ENCODE measurements at regions not wholly inside any gene's neighbourhood (a gene's known extent, or its start where the extent isn't known, plus 50 kb on each side); places are given as distances from the start of the nearest gene placed in this dataset.

GRCh38 chr4:81776794-81777193 is 305.1 kb upstream of the RASGEF1B start:
- DNase-seq (ENCODE audit: low read depth) = no peak

DNA sequence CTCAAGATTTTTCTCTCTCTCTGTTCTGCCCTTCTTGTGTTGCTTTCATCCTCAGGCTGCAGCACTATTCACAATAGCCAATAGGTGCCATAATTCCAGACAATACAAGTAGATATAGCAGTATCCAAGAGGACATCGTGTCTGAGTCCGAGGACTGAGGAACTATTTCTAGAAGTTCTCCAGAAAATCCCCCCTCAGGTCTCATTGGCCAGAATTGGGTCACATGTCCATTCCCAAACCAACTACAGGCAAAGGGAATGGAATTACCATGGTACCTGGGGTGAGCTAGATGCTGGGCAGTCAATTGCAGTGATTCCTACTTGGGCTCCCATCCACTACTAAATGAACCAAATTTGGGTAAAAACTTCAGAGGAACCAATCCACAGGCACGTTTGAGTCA is 301.9 kb upstream of the RASGEF1B start:
- DNase-seq (ENCODE audit: low read depth) = no peak

GRCh38 chr4:81771721-81772120 is 300.0 kb upstream of the RASGEF1B start:
- DNase-seq (ENCODE audit: low read depth) = no peak

- DNase-seq (ENCODE audit: low read depth) = no peak
These were observed 297.5 kb upstream of the RASGEF1B start for GRCh38 chr4:81769244-81769643.

DNA sequence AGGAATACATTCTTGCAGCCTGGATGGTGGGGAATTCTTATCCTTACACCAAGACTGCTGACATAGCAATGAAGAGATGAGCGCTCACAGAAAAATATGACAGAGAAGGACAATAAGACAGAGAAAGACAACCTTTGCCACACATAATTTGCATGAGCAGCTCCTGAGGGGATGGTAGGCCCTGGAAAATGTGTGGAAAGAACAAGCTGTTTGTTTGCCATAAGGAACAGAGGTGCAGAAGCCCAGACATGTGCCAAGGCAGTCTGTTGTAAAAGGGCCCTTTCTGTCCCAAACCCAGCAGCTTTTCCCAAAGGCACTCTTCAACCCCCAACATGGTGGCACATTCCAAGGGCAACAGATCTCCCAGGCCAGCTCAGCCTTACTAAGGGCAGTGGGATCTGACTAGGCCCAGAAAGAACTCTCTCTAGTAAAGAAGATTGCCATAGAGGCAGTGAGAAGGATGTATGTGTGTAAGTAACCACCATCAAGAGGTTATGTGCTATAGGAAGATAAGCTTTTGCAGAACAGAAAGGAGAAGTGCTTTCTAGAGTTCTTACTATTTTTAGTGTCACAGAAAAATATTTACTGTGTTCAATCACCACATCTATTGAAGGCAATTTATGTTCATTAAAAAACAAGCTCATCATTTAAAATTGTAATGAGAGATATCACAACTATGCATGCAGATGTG is 287.0 kb upstream of the RASGEF1B start:
- DNase-seq (ENCODE audit: low read depth) = no peak

GRCh38 chr4:81757691-81758090 is 286.0 kb upstream of the RASGEF1B start:
- DNase-seq (ENCODE audit: low read depth) = no peak

- DNase-seq (ENCODE audit: low read depth) = no peak
These were observed 285.3 kb upstream of the RASGEF1B start for GRCh38 chr4:81756973-81757372.

DNA sequence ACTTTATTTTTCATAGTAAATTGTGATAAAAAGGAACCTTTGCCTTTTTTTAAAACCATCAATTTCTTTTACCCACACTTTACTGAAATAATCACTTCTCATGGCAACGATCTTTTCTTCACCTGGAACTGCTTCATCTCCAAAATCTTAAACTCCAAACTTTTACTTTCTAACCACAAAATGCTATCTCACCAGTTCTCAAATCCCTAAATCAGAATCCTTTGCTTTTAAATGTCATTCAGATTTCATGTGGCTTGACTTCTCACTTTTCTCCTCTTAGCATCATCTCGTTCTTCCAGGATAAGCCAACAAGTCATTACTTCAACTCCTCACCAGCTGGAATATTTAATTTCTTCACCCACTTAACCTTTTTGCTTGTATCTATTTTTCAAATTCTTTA is 284.3 kb upstream of the RASGEF1B start:
- no peak for DNase-seq (ENCODE audit: low read depth)

DNA sequence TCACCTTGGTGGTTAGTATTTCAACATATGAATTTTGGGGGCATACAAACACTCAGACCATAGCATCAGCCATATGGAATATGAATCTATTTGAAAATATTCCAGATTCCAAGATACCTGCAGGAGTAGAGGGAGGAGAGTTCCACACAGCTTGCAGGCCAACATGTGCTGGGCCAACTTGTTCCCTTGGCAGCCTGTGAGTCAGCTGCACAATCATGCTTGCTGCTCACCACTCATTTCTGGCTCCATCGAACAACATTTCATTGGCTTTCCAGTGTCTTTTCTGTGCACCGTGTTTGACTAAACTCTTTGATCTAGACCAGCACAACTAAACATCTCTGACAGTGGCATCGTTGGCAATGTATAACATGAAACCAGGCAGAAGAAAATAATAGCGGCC is 282.5 kb upstream of the RASGEF1B start:
- DNase-seq (ENCODE audit: low read depth) = no peak

DNA sequence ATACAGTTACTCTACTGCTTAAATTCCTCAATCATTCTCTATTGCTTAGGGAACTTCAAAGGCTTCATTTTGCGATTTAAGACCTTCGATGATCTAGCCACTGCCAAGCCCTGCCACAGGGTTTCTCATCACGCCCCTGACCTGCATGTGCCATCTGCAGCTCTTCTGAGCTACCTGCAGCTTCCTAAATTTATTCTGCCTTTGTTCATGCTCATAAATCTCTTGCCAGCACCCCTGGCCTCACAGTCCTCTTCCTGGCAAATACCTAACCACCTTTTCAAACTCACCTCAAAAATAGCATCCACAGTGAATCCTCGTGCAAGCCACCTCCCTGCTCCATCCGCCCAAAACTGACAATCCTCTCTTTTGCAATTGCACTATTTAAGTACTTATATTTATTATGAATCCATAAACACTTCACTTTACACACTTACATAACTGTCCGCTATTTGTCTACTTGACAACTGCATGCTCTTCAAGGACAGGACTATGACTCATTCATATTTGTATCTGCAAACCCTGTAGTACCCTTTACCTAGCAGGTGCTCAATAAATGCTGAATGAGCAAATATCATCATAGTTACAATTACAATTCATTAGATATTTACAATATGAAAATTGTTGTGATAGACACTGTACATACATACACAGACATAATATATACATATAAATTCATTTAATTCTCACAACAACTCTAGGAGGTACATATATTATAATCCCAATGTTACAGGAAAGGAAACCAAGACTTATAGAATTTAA is 280.0 kb upstream of the RASGEF1B start:
- DNase-seq (ENCODE audit: low read depth) = no peak

- no peak for DNase-seq (ENCODE audit: low read depth)
These were observed 275.7 kb upstream of the RASGEF1B start for GRCh38 chr4:81747242-81747930.

DNA sequence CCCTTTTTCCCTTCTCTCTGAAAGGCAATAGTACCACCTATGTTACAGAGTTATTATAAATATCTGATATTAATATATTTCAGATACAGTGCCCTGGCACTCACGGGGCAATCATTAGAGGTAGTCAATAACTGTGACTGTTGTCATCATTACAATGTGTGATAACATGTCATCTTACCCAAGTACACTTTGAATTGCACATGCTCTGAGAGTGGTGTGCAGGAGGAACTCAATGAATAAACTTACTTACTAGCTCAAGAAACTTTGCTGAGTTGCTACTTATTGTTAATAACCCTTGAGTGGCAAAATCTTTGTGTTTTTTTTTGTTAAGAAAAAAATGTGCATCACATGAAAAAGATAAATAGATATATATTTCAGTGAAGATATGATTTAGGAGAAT is 275.1 kb upstream of the RASGEF1B start:
- DNase-seq (ENCODE audit: low read depth) = no peak

- DNase-seq (ENCODE audit: low read depth) = no peak
These were observed 274.4 kb upstream of the RASGEF1B start for GRCh38 chr4:81746071-81746470.

DNA sequence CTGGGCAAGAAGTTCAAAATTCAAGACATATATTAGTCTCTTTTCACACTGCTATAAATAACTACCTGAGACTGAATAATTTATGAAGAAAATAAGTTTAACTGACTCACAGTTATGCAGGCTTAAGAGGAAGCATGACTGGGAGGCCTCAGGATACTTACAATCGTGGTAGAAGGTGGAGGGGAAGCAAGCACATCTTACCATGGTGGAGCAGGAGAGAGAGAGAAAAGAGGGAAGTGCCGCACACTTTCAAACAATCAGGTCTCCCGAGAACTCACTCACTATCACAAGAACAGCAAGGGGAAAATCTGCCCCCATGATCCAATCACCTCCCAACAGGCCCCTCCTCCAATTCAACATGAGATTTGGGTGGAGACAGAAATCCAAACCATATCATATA is 273.3 kb upstream of the RASGEF1B start:
- DNase-seq (ENCODE audit: low read depth) = no peak

GRCh38 chr4:81743731-81744435 is 272.2 kb upstream of the RASGEF1B start:
- DNase-seq (ENCODE audit: low read depth) = no peak

DNA sequence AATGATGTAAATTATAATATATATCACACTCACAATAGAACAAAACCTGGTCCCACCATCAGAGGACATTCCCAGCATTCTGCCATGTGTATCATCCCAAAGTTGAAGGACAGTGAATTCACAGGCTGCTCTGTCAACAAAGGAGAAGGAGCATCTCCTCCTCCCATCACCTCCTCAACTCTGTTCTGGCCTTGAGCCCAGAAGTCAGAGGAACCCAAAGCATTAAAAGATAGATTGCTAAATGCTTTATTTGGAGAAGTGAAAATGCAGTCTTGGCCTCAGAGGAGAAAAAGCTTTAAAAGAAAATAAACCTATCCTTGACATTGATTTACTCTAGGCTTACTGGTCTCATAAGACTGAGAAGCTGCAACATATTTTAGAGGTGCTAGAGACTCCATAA is 268.8 kb upstream of the RASGEF1B start:
- DNase-seq (ENCODE audit: low read depth) = no peak

DNA sequence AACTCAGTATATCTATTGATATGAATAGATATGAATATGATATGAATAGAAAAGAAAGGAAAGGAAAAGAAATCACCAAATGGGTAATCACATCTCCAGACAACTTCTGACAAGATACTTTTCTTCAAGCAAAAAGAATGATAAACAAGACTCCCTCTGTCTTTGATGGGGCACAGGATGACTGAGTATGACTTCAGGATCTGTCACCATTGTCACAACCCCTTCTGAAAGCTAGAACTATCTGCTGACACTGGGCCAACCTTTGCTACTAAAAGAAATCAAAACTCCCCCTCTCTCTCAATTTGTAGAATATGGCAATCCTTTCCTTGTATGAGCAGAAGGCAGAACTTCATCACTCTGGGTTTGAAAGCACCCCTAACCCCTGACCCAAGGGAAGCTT is 267.2 kb upstream of the RASGEF1B start:
- DNase-seq (ENCODE audit: low read depth) = no peak

GRCh38 chr4:81737865-81738559 is 266.3 kb upstream of the RASGEF1B start:
- DNase-seq (ENCODE audit: low read depth) = no peak

- DNase-seq (ENCODE audit: low read depth) = no peak
These were observed 264.6 kb upstream of the RASGEF1B start for GRCh38 chr4:81736324-81736723.

DNA sequence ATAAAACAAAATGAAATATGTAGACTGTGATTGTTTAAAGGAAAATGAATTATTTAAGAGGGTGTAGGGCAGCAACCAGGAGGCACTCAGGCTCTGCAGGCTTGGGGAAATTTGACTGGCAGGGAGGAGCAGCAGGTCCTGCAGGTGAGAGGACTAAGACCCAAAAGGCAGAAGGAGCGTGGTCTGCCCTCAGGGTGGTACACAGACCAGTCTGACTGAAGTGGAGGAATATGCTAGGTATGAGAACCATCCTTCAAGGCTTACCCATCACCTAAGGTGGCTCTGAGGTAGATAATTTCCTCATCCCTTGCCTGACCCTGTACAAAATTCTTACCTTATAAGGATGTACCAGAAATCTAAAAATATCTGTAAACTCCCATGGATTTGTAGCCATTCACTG is 261.3 kb upstream of the RASGEF1B start:
- no peak for DNase-seq (ENCODE audit: low read depth)

DNA sequence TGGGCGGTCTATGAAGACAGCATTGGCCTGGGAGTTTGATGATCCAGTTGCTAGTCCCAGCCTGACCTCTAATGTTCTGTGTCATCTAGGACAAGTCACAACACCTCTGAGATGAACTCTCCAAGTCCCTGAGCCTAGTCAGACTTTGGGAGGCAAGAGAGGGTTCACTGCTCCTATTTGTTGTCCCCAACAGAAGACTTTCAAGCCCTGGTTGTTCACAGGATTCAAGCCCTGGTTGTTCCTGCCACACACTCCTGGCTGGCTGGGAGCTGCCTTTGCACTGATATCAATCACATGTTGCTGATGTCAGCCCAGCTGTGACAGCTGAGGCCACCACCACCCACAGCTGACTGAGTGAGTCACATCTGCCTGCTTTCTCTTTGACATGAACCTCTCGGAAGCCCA is 253.2 kb upstream of the RASGEF1B start:
- no peak for DNase-seq (ENCODE audit: low read depth)

All from LHCN-M2 (cell line).